Loucy (cell line): ENCODE measurements at regions not wholly inside any gene's neighbourhood (a gene's known extent, or its start where the extent isn't known, plus 50 kb on each side); places are given as distances from the start of the nearest gene placed in this dataset.

Source experiments
- EZH2phosphoT487 ChIP-seq: fragments of 200-600 bp; IDR thresholded peaks from 2 replicates; pipeline ENCODE4 v1.6.1; 2018; ENCODE audit warnings: antibody characterized with exemption, mild to moderate bottlenecking, moderate library complexity, borderline replicate concordance
- TF ChIP-seq, protein P1 (sequence below): fragments of 200-600 bp; sonication (generic); conservative IDR thresholded peaks from 2 replicates; pipeline ENCODE4 v1.5.1; 2014; ENCODE audit warnings: mild to moderate bottlenecking, antibody characterized with exemption, low read length

DNA sequence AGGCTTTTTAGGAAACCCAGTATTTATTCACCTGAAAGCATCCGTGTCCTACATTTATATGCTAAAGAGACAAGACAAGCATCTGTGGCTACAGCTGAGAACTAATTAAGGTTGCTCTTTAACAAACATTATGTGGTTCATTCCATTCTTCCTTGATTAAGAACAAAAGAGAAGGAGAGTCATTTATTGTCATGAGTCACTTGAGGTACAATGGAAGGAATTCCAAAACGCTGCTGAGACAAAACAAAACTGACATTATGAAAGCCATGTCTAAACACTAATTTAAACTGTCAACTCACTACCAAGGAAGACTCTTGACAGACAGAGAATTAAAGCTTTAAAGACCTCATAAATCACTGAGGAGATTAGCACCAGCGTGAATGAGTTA, 214.4 kb downstream of the BMP4 start:
- TF ChIP-seq, protein P1, sequence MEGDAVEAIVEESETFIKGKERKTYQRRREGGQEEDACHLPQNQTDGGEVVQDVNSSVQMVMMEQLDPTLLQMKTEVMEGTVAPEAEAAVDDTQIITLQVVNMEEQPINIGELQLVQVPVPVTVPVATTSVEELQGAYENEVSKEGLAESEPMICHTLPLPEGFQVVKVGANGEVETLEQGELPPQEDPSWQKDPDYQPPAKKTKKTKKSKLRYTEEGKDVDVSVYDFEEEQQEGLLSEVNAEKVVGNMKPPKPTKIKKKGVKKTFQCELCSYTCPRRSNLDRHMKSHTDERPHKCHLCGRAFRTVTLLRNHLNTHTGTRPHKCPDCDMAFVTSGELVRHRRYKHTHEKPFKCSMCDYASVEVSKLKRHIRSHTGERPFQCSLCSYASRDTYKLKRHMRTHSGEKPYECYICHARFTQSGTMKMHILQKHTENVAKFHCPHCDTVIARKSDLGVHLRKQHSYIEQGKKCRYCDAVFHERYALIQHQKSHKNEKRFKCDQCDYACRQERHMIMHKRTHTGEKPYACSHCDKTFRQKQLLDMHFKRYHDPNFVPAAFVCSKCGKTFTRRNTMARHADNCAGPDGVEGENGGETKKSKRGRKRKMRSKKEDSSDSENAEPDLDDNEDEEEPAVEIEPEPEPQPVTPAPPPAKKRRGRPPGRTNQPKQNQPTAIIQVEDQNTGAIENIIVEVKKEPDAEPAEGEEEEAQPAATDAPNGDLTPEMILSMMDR = no peak
- TF ChIP-seq EZH2phosphoT487 = no peak
